Sigmoid colon (tissue), 3 donors: ENCODE measurements at regions not wholly inside any gene's neighbourhood (a gene's known extent, or its start where the extent isn't known, plus 50 kb on each side); places are given as distances from the start of the nearest gene placed in this dataset.

Experiments
- POLR2A ChIP-seq, 2 donors: fragments of 450-650 bp; IDR thresholded peaks; one replicate each; pipeline ENCODE4 v1.6.1; 2016; ENCODE audit warnings: antibody characterized with exemption in 2 of 2, mild to moderate bottlenecking in 2 of 2, moderate library complexity in 2 of 2
- TF ChIP-seq, protein P1 (sequence below), 4 experiments: fragments of 450-650 bp in 3 of 4; fragments of 200-600 bp in 1 of 4; IDR thresholded peaks; one replicate each; pipeline ENCODE4 v1.5.1; 2016 to 2019; ENCODE audit warnings: antibody characterized with exemption in 4 of 4, mild to moderate bottlenecking in 3 of 4, moderate library complexity in 2 of 4

DNA sequence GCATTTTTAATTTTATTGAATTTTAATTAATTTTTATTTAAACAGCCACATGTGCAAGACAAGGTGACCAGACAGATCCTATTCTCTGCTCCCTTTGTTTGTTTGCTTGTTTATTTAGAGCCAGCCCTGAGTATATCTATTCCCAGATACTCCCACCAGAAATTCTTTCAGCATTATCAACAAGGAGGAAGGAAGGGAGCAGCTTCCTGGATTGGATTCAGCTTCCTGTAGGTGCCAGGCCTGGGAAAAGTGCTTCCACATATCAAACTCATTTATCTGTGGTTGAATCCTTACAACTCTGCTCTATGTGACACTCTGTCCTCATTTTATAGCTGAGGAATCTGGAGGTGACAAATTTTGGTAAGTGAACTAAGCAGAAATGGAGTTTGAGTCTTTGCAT, 60.5 kb upstream of the KLF7 start:
- TF ChIP-seq POLR2A (IDR thresholded peaks at IDR 0.05) = no peak
- TF ChIP-seq, protein P1, sequence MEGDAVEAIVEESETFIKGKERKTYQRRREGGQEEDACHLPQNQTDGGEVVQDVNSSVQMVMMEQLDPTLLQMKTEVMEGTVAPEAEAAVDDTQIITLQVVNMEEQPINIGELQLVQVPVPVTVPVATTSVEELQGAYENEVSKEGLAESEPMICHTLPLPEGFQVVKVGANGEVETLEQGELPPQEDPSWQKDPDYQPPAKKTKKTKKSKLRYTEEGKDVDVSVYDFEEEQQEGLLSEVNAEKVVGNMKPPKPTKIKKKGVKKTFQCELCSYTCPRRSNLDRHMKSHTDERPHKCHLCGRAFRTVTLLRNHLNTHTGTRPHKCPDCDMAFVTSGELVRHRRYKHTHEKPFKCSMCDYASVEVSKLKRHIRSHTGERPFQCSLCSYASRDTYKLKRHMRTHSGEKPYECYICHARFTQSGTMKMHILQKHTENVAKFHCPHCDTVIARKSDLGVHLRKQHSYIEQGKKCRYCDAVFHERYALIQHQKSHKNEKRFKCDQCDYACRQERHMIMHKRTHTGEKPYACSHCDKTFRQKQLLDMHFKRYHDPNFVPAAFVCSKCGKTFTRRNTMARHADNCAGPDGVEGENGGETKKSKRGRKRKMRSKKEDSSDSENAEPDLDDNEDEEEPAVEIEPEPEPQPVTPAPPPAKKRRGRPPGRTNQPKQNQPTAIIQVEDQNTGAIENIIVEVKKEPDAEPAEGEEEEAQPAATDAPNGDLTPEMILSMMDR (IDR thresholded peaks at IDR 0.05) = no peak
